ENCODE measurements at regions not wholly inside any gene's neighbourhood (a gene's known extent, or its start where the extent isn't known, plus 50 kb on each side); places are given as distances from the start of the nearest gene placed in this dataset.

GRCh38 chr17:79505199-79505598 lies 105.7 kb downstream of the RBFOX3 start:
- Mint-ChIP-seq H3K4me3 (no peak overlapping the region), H3K4me1 (ENCODE audit: low read depth) (no peaks in the 10 kb centered on the region), H3K27me3 (peaks cover 6% of the 10 kb centered on the region), H3K27ac (no peak overlapping the region), H3K9me3 (no peaks in the 10 kb centered on the region), H3K36me3 (ENCODE audit: low read depth) (no peaks in the 10 kb centered on the region)

GRCh38 chr17:79504181-79504605 lies 106.7 kb downstream of the RBFOX3 start:
- H3K36me3 Mint-ChIP-seq (ENCODE audit: low read depth), result no peaks in the 10 kb centered on the region
- no peak overlapping the region for H3K4me3 Mint-ChIP-seq
- no peak overlapping the region for H3K27ac Mint-ChIP-seq
- H3K27me3 Mint-ChIP-seq, result peaks cover 9% of the 10 kb centered on the region
- no peaks in the 10 kb centered on the region for H3K4me1 Mint-ChIP-seq (ENCODE audit: low read depth)
- H3K9me3 Mint-ChIP-seq, result no peaks in the 10 kb centered on the region

GRCh38 chr17:79503126-79503839 lies 107.6 kb downstream of the RBFOX3 start:
- no peaks in the 10 kb centered on the region for H3K9me3 Mint-ChIP-seq
- H3K27ac Mint-ChIP-seq, result no peak overlapping the region
- no peak overlapping the region for H3K4me3 Mint-ChIP-seq
- H3K36me3 Mint-ChIP-seq (ENCODE audit: low read depth), result no peaks in the 10 kb centered on the region
- H3K4me1 Mint-ChIP-seq (ENCODE audit: low read depth), result no peaks in the 10 kb centered on the region
- H3K27me3 Mint-ChIP-seq, result peaks cover 9% of the 10 kb centered on the region

GRCh38 chr17:79501910-79502309 lies 108.9 kb downstream of the RBFOX3 start:
- H3K4me3 Mint-ChIP-seq, result no peak overlapping the region
- no peaks in the 10 kb centered on the region for H3K9me3 Mint-ChIP-seq
- no peaks in the 10 kb centered on the region for H3K36me3 Mint-ChIP-seq (ENCODE audit: low read depth)
- no peaks in the 10 kb centered on the region for H3K4me1 Mint-ChIP-seq (ENCODE audit: low read depth)
- H3K27me3 Mint-ChIP-seq, result peaks cover 9% of the 10 kb centered on the region
- H3K27ac Mint-ChIP-seq, result no peak overlapping the region

- Mint-ChIP-seq H3K36me3 (ENCODE audit: low read depth) (no peaks in the 10 kb centered on the region), H3K9me3 (no peaks in the 10 kb centered on the region), H3K4me3 (no peak overlapping the region), H3K4me1 (ENCODE audit: low read depth) (no peaks in the 10 kb centered on the region), H3K27me3 (peaks cover 9% of the 10 kb centered on the region), H3K27ac (no peak overlapping the region)
Observed at GRCh38 chr17:79500745-79501618, 109.9 kb downstream of the RBFOX3 start.

GRCh38 chr17:79498854-79499253 lies 112.0 kb downstream of the RBFOX3 start:
- no peaks in the 10 kb centered on the region for H3K9me3 Mint-ChIP-seq
- H3K27ac Mint-ChIP-seq, result no peak overlapping the region
- no peaks in the 10 kb centered on the region for H3K4me1 Mint-ChIP-seq (ENCODE audit: low read depth)
- no peaks in the 10 kb centered on the region for H3K36me3 Mint-ChIP-seq (ENCODE audit: low read depth)
- peaks cover 9% of the 10 kb centered on the region for H3K27me3 Mint-ChIP-seq
- no peak overlapping the region for H3K4me3 Mint-ChIP-seq

- no peak overlapping the region for H3K27ac Mint-ChIP-seq
- no peaks in the 10 kb centered on the region for H3K4me1 Mint-ChIP-seq (ENCODE audit: low read depth)
- no peaks in the 10 kb centered on the region for H3K36me3 Mint-ChIP-seq (ENCODE audit: low read depth)
- H3K27me3 Mint-ChIP-seq, result peaks cover 12% of the 10 kb centered on the region
- no peak overlapping the region for H3K4me3 Mint-ChIP-seq
- H3K9me3 Mint-ChIP-seq, result peaks cover 3% of the 10 kb centered on the region
Observed at GRCh38 chr17:79497777-79498348, 113.0 kb downstream of the RBFOX3 start.

- no peaks in the 10 kb centered on the region for H3K36me3 Mint-ChIP-seq (ENCODE audit: low read depth)
- H3K9me3 Mint-ChIP-seq, result peaks cover 8% of the 10 kb centered on the region
- no peaks in the 10 kb centered on the region for H3K4me1 Mint-ChIP-seq (ENCODE audit: low read depth)
- H3K27me3 Mint-ChIP-seq, result peaks cover 12% of the 10 kb centered on the region
- H3K4me3 Mint-ChIP-seq, result no peak overlapping the region
- H3K27ac Mint-ChIP-seq, result no peak overlapping the region
Observed at GRCh38 chr17:79496422-79497005, 114.3 kb downstream of the RBFOX3 start.

- Mint-ChIP-seq H3K27me3 (peaks cover 15% of the 10 kb centered on the region), H3K27ac (no peak overlapping the region), H3K4me3 (no peak overlapping the region), H3K36me3 (ENCODE audit: low read depth) (no peaks in the 10 kb centered on the region), H3K4me1 (ENCODE audit: low read depth) (no peaks in the 10 kb centered on the region), H3K9me3 (peaks cover 8% of the 10 kb centered on the region)
Observed at GRCh38 chr17:79495665-79496064, 115.2 kb downstream of the RBFOX3 start.

- Mint-ChIP-seq H3K27me3 (peaks cover 30% of the 10 kb centered on the region), H3K9me3 (peaks cover 8% of the 10 kb centered on the region), H3K4me1 (ENCODE audit: low read depth) (no peaks in the 10 kb centered on the region), H3K36me3 (ENCODE audit: low read depth) (no peaks in the 10 kb centered on the region), H3K4me3 (no peak overlapping the region), H3K27ac (no peak overlapping the region)
Observed at GRCh38 chr17:79491006-79491405, 119.8 kb downstream of the RBFOX3 start.

GRCh38 chr17:79490530-79490929 lies 120.3 kb downstream of the RBFOX3 start:
- peaks cover 30% of the 10 kb centered on the region for H3K27me3 Mint-ChIP-seq
- no peaks in the 10 kb centered on the region for H3K4me1 Mint-ChIP-seq (ENCODE audit: low read depth)
- H3K9me3 Mint-ChIP-seq, result peaks cover 8% of the 10 kb centered on the region
- H3K27ac Mint-ChIP-seq, result no peak overlapping the region
- no peak overlapping the region for H3K4me3 Mint-ChIP-seq
- H3K36me3 Mint-ChIP-seq (ENCODE audit: low read depth), result no peaks in the 10 kb centered on the region

GRCh38 chr17:79487149-79487548 lies 123.7 kb downstream of the RBFOX3 start:
- no peaks in the 10 kb centered on the region for H3K9me3 Mint-ChIP-seq
- H3K27me3 Mint-ChIP-seq, result peaks cover 45% of the 10 kb centered on the region
- H3K27ac Mint-ChIP-seq, result no peak overlapping the region
- H3K4me3 Mint-ChIP-seq, result no peak overlapping the region
- no peaks in the 10 kb centered on the region for H3K36me3 Mint-ChIP-seq (ENCODE audit: low read depth)
- H3K4me1 Mint-ChIP-seq (ENCODE audit: low read depth), result no peaks in the 10 kb centered on the region

GRCh38 chr17:79485991-79486390 lies 124.9 kb downstream of the RBFOX3 start:
- H3K27ac Mint-ChIP-seq, result no peak overlapping the region
- H3K4me1 Mint-ChIP-seq (ENCODE audit: low read depth), result no peaks in the 10 kb centered on the region
- H3K36me3 Mint-ChIP-seq (ENCODE audit: low read depth), result no peaks in the 10 kb centered on the region
- H3K27me3 Mint-ChIP-seq, result peaks cover 42% of the 10 kb centered on the region
- no peaks in the 10 kb centered on the region for H3K9me3 Mint-ChIP-seq
- H3K4me3 Mint-ChIP-seq, result no peak overlapping the region

GRCh38 chr17:79485419-79485985 lies 125.3 kb downstream of the RBFOX3 start:
- no peaks in the 10 kb centered on the region for H3K4me1 Mint-ChIP-seq (ENCODE audit: low read depth)
- H3K27me3 Mint-ChIP-seq, result peaks cover 41% of the 10 kb centered on the region
- H3K9me3 Mint-ChIP-seq, result no peaks in the 10 kb centered on the region
- H3K27ac Mint-ChIP-seq, result no peak overlapping the region
- no peak overlapping the region for H3K4me3 Mint-ChIP-seq
- no peaks in the 10 kb centered on the region for H3K36me3 Mint-ChIP-seq (ENCODE audit: low read depth)
